Thyroid gland (tissue), 4 donors: ENCODE measurements at regions not wholly inside any gene's neighbourhood (a gene's known extent, or its start where the extent isn't known, plus 50 kb on each side); places are given as distances from the start of the nearest gene placed in this dataset.

Source experiments
- POLR2A ChIP-seq, 2 donors: fragments of 450-650 bp; IDR thresholded peaks; one replicate each; pipeline ENCODE4 v1.6.1; 2017; ENCODE audit warnings: antibody characterized with exemption in 2 of 2, mild to moderate bottlenecking in 2 of 2, moderate library complexity in 1 of 2
- TF ChIP-seq, protein P1 (sequence below), 6 experiments: fragments of 200-600 bp in 3 of 6; fragments of 450-650 bp in 3 of 6; sonication (generic) in 3 of 6; IDR thresholded peaks; one replicate each; pipeline ENCODE4 v1.5.1; 2016 to 2019; ENCODE audit warnings: antibody characterized with exemption in 6 of 6, mild to moderate bottlenecking in 2 of 6, inconsistent platforms in 1 of 6, moderate library complexity in 1 of 6

DNA sequence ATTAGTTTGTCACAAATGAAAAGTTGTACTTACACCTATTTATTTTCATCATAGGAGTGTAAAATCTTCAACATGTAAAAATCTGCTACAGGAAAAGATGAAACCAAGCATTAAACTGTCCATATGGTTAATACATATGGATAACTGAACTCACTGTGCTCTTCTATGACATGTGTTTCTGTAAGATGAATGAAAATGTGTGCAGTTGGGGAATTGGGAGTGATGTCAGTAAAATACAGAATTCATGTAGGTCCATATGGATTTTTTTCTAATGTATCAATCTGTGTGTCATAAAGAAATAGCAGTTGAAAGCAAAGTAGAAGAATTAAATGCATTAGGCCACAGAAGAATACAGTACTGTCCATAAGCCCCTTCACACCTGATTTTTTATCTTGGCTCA is 178.4 kb upstream of the COL3A1 start:
- TF ChIP-seq, protein P1, sequence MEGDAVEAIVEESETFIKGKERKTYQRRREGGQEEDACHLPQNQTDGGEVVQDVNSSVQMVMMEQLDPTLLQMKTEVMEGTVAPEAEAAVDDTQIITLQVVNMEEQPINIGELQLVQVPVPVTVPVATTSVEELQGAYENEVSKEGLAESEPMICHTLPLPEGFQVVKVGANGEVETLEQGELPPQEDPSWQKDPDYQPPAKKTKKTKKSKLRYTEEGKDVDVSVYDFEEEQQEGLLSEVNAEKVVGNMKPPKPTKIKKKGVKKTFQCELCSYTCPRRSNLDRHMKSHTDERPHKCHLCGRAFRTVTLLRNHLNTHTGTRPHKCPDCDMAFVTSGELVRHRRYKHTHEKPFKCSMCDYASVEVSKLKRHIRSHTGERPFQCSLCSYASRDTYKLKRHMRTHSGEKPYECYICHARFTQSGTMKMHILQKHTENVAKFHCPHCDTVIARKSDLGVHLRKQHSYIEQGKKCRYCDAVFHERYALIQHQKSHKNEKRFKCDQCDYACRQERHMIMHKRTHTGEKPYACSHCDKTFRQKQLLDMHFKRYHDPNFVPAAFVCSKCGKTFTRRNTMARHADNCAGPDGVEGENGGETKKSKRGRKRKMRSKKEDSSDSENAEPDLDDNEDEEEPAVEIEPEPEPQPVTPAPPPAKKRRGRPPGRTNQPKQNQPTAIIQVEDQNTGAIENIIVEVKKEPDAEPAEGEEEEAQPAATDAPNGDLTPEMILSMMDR (IDR thresholded peaks at IDR 0.05) = no peak
- TF ChIP-seq POLR2A (IDR thresholded peaks at IDR 0.05) = no peak
